BLaER1 (cell line): ENCODE measurements at regions not wholly inside any gene's neighbourhood (a gene's known extent, or its start where the extent isn't known, plus 50 kb on each side); places are given as distances from the start of the nearest gene placed in this dataset.
"Not testable (repeated sequence)": the region's sequence is repeated elsewhere in the genome, so short reads cannot be mapped to it uniquely, and the experiment has no call there.

Experiments
- H3K27ac ChIP-seq: shearing (Covaris generic); formaldehyde crosslinking; 2 replicates; pipeline ENCODE4 v1.8.1; 2022
- H3K27me3 ChIP-seq: shearing (Covaris generic); formaldehyde crosslinking; 2 replicates; pipeline ENCODE4 v1.8.1; 2022
- H3K36me3 ChIP-seq: shearing (Covaris generic); formaldehyde crosslinking; 2 replicates; pipeline ENCODE4 v1.8.1; 2022
- H3K4me1 ChIP-seq: shearing (Covaris generic); formaldehyde crosslinking; 2 replicates; pipeline ENCODE4 v1.8.1; 2022
- H3K4me2 ChIP-seq: shearing (Covaris generic); formaldehyde crosslinking; 2 replicates; pipeline ENCODE4 v1.8.1; 2022
- H3K4me3 ChIP-seq: shearing (Covaris generic); formaldehyde crosslinking; 2 replicates; pipeline ENCODE4 v1.8.1; 2022
- H3K9ac ChIP-seq: shearing (Covaris generic); formaldehyde crosslinking; 2 replicates; pipeline ENCODE4 v1.8.1; 2022
- H3K9me3 ChIP-seq: shearing (Covaris generic); formaldehyde crosslinking; 2 replicates; pipeline ENCODE4 v1.8.1; 2022
- H4K20me1 ChIP-seq: shearing (Covaris generic); formaldehyde crosslinking; 2 replicates; pipeline ENCODE4 v1.8.1; 2022
- Cebpa-rat ChIP-seq: shearing (Covaris generic); IDR thresholded peaks from 2 replicates; pipeline ENCODE4 v1.8.1; 2022

DNA sequence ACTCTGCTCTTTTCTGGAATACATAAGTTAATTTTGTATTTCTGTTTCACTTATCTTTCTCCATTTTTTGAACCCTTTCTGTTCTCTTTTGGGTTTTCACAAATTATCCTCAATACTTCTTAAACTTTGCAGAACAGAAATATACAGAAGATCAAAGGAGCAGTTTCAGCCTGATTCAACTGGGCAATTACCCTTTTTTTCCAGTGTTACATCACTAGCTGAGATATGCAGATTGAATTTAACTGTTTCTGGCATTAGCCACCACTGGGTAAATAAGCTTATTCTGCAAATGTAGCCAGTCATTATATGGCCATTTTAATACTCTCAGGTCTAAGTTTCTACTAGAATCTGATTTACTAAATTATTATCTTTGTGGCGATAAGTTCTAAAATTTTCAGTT is 66.9 kb upstream of the GRID2 start:
- no peaks in the 10 kb centered on the region for H3K36me3 ChIP-seq
- no peak overlapping the region for H3K4me3 ChIP-seq
- H3K9ac ChIP-seq, result no peak overlapping the region
- no peak overlapping the region for H3K4me2 ChIP-seq
- no peaks in the 10 kb centered on the region for H4K20me1 ChIP-seq
- TF ChIP-seq Cebpa-rat, result no peak
- no peak overlapping the region for H3K27ac ChIP-seq
- H3K9me3 ChIP-seq, result no peaks in the 10 kb centered on the region
- no peaks in the 10 kb centered on the region for H3K4me1 ChIP-seq
- H3K27me3 ChIP-seq, result no peaks in the 10 kb centered on the region

DNA sequence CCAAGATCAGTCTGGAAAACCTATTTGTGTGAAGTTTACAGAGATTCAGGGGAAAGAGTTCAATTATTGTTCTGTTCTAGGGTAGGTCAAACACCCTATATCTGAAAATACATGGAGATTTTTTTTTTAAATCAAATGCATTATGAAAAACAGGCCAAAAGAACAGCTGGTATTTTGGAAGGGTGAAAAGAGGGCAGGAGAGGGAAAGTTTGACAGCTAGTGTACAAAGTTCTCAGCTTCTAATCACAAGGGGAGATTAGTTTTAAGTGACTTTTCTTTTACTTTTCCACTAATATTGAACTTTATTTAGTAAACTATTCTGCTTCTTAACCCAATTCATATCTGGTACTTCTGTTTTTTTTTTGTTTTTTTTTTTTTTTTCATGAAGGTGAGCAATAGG is 66.2 kb upstream of the GRID2 start:
- H3K9ac ChIP-seq, result no peak overlapping the region
- H3K4me1 ChIP-seq, result no peaks in the 10 kb centered on the region
- no peak for TF ChIP-seq Cebpa-rat
- no peaks in the 10 kb centered on the region for H3K27me3 ChIP-seq
- no peak overlapping the region for H3K27ac ChIP-seq
- no peaks in the 10 kb centered on the region for H3K9me3 ChIP-seq
- H3K4me3 ChIP-seq, result no peak overlapping the region
- no peaks in the 10 kb centered on the region for H3K36me3 ChIP-seq
- no peak overlapping the region for H3K4me2 ChIP-seq
- H4K20me1 ChIP-seq, result no peaks in the 10 kb centered on the region

DNA sequence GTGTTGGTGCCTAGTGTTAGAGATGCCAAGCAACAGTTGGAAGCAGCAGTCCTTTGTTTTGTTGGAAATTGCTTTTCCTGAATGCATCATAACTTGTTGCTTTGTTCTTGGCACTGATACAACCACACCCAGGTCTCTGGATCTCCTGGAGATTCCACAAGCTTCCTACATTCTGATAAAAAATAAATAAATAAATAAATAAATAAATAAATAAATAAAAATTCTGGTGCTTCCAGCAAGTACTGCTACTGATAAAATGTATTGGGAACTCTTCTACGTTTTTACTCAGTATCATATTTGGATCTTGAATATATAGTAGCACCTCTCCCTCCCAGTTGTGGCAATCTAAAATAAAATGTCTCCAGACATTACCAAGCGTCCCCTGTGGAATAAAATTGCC is 62.7 kb upstream of the GRID2 start:
- TF ChIP-seq Cebpa-rat, result no peak
- no peaks in the 10 kb centered on the region for H4K20me1 ChIP-seq

DNA sequence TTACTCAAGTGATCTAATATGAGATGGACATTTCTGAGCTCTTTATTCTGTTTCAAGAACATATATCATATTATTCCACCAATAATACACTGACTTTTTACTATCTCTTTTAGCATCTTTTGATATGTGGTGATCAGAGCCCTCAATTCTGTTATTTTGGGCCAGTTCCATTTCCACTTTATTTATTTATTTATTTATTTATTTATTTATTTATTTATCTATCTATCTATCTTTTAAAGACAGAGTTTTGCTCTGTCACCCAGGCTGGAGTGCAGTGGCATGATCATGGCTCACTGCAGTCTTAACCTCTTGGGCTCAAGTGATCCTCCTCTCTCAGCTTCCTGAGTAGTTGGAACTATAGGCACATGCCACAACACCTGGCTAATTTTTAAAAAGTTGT is 57.4 kb upstream of the GRID2 start:
- no peaks in the 10 kb centered on the region for H3K9me3 ChIP-seq
- no peak overlapping the region for H3K4me3 ChIP-seq
- H3K36me3 ChIP-seq, result no peaks in the 10 kb centered on the region
- H4K20me1 ChIP-seq, result no peaks in the 10 kb centered on the region
- H3K4me2 ChIP-seq, result no peak overlapping the region
- no peaks in the 10 kb centered on the region for H3K27me3 ChIP-seq
- no peak overlapping the region for H3K9ac ChIP-seq
- TF ChIP-seq Cebpa-rat, result no peak
- H3K4me1 ChIP-seq, result no peaks in the 10 kb centered on the region
- H3K27ac ChIP-seq, result no peak overlapping the region

More for the DNA sequence above, 62.7 kb upstream of the GRID2 start:
- Histone ChIP-seq H3K9ac (no peak overlapping the region), H3K4me1 (no peaks in the 10 kb centered on the region), H3K27ac (no peak overlapping the region), H3K4me3 (no peak overlapping the region), H3K4me2 (no peak overlapping the region), H3K9me3 (no peaks in the 10 kb centered on the region), H3K36me3 (no peaks in the 10 kb centered on the region), H3K27me3 (no peaks in the 10 kb centered on the region)

DNA sequence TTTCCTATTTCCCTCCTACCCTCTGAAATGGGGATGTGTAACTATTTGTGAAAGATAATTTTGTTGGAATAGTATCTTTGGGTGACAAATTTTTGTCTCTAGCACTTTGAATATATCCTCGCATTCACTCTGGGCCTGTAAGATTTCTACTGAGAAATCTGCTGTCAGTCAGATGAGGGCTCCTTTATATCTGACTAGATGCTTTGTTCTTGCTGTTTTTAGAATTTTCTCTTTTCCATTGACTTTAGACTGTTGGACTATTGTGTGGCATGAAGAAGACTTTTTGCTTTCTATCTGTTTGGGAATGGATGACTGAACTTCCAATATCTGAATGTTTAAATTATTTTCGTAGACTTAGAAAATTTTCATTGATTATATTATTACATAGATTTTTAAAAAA is 54.2 kb upstream of the GRID2 start:
- TF ChIP-seq Cebpa-rat, result no peak
- no peak overlapping the region for H3K4me2 ChIP-seq
- no peaks in the 10 kb centered on the region for H3K36me3 ChIP-seq
- H3K27ac ChIP-seq, result no peak overlapping the region
- no peak overlapping the region for H3K9ac ChIP-seq
- peaks cover 11% of the 10 kb centered on the region; the same call in 1 of the 2 replicates for H3K9me3 ChIP-seq
- H3K27me3 ChIP-seq, result no peaks in the 10 kb centered on the region
- no peak overlapping the region for H3K4me3 ChIP-seq
- no peaks in the 10 kb centered on the region for H4K20me1 ChIP-seq
- no peaks in the 10 kb centered on the region for H3K4me1 ChIP-seq

DNA sequence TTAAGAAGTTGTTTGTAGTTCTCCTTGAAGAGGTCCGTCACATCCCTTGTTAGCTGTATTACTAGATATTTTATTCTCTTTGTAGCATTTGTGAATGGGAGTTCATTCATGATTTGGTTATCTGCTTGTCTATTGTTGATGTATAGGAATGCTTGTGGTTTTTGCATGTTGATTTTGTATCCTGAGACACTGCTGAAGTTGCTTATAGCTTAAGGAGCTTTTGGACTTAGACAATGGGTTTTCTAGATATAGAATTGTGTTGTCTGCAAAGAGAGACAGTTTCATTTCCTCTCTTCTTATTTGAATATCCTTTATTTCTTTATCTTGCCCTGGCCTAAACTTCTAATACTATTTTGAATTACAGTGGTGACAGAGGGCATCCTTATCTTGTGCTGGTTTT is 52.1 kb upstream of the GRID2 start:
- TF ChIP-seq Cebpa-rat, result no peak
- Histone ChIP-seq H3K36me3 (no peaks in the 10 kb centered on the region), H3K4me1 (no peaks in the 10 kb centered on the region), H4K20me1 (no peaks in the 10 kb centered on the region), H3K4me3 (no peak overlapping the region), H3K9me3 (peaks cover 27% of the 10 kb centered on the region), H3K4me2 (no peak overlapping the region), H3K27me3 (no peaks in the 10 kb centered on the region), H3K27ac (no peak overlapping the region), H3K9ac (no peak overlapping the region)

DNA sequence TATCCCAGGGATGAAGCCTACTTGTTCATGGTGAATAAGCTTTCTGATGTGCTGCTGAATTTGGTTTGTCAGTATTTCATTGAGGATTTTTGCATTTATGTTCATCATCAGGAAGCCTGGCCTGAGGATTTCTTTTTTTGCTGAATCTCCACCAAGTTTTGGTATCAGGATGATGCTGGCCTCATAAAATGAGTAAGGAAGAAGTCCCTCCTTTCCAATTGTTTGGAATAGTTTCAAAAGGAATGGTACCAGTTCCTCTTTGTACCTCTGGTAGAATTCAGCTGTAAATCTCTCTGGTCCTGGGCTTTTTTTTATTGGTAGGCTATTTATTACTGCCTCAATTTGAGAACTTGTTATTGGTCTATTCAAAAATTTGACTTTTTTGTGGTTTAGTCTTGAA is 51.4 kb upstream of the GRID2 start:
- H3K4me2 ChIP-seq, result not testable (repeated sequence)
- H3K9me3 ChIP-seq, result peaks cover 29% of the 10 kb centered on the region

DNA sequence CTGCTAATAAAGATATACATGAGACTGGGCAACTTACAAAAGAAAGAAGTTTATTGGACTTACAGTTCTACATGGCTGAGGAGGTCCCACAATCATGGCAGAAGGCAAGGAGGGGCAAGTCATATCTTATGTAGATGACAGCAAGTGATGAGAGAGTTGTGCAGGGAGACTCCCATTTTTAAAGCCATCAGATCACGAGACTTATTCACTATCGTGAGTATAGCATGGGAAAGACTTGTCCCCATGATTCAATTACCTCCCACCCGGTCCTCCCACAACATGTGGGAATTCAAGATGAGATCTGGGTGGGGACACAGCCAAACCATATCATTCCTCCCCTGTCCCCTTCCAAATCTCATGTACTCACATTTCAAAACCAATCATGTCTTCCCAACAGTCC is 50.9 kb upstream of the GRID2 start:
- Histone ChIP-seq H3K36me3 (no peaks in the 10 kb centered on the region), H3K9me3 (peaks cover 29% of the 10 kb centered on the region), H3K27me3 (no peaks in the 10 kb centered on the region), H3K4me3 (no peak overlapping the region), H3K4me2 (no peak overlapping the region), H3K27ac (no peak overlapping the region), H4K20me1 (no peaks in the 10 kb centered on the region), H3K9ac (no peak overlapping the region), H3K4me1 (no peaks in the 10 kb centered on the region)
- no peak for TF ChIP-seq Cebpa-rat

More for the DNA sequence above, 51.4 kb upstream of the GRID2 start:
- not testable (repeated sequence) for H3K4me1 ChIP-seq, H4K20me1 ChIP-seq, H3K36me3 ChIP-seq, H3K27me3 ChIP-seq, H3K9ac ChIP-seq, H3K27ac ChIP-seq, H3K4me3 ChIP-seq

DNA sequence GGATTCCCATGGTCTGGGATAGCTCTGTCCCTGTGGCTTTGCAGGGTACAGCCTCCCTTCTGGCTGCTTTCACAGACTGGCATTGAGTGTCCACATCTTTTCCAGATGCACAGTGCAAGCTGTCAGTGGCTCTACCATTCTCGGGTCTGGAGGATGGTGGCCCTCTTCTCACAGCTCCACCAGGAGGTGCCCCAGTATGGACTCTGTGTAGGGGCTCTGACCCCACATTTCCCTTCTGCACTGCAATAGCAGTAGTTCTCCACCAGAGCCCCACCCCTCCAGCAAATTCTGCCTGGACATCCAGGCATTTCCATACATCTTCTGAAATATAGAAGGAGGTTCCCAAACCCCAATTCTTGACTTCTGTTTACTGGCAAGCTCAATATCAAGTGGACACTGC is 50.2 kb upstream of the GRID2 start:
- no peaks in the 10 kb centered on the region for H3K4me1 ChIP-seq
- no peak for TF ChIP-seq Cebpa-rat
- H3K9me3 ChIP-seq, result peaks cover 29% of the 10 kb centered on the region
- H3K27ac ChIP-seq, result no peak overlapping the region
- no peaks in the 10 kb centered on the region for H3K36me3 ChIP-seq
- H4K20me1 ChIP-seq, result no peaks in the 10 kb centered on the region
- H3K4me3 ChIP-seq, result no peak overlapping the region
- no peaks in the 10 kb centered on the region for H3K27me3 ChIP-seq
- H3K4me2 ChIP-seq, result no peak overlapping the region
- H3K9ac ChIP-seq, result no peak overlapping the region
